WTC11 (cell line): ENCODE measurements at regions not wholly inside any gene's neighbourhood (a gene's known extent, or its start where the extent isn't known, plus 50 kb on each side); places are given as distances from the start of the nearest gene placed in this dataset.
A peak's percentile ranks its signal among the peaks of the same experiment; 100 is the strongest.

Experiments used
- ATAC-seq: fragments of 200-7000 bp; cut with Tn5 transposase; 2 replicates; pipeline ENCODE4 v1.10.0; 2021; ENCODE audit warnings: mild to moderate bottlenecking, moderate library complexity
- CTCF ChIA-PET: fragments of 300-600 bp; sonication (Branson Sonifier 250); formaldehyde crosslinking; loops from one replicate; lab custom pipeline; 2021; ENCODE audit warnings: antibody characterized with exemption; lab: Charles Lee
- POLR2A ChIA-PET: fragments of 350-600 bp; sonication (Branson Sonifier 250); formaldehyde crosslinking; loops from one replicate; lab custom pipeline; 2021; ENCODE audit warnings: antibody characterized with exemption; lab: Charles Lee
- DNase-seq: peaks from one replicate; pipeline ENCODE4 v3.0.0; 2021; ENCODE audit warnings: low spot score
- H3K27ac Mint-ChIP-seq: 2 replicates; pipeline ENCODE4 v1.8.0; 2021; ENCODE audit warnings: mixed read lengths
- H3K27me3 Mint-ChIP-seq: 2 replicates; pipeline ENCODE4 v1.8.0; 2021; ENCODE audit warnings: low read depth, mild to moderate bottlenecking, moderate library complexity, mixed read lengths
- H3K36me3 Mint-ChIP-seq: 2 replicates; pipeline ENCODE4 v1.8.0; 2021; ENCODE audit warnings: mixed read lengths
- H3K4me1 Mint-ChIP-seq: 2 replicates; pipeline ENCODE4 v1.8.0; 2022; ENCODE audit warnings: mixed read lengths
- H3K4me3 Mint-ChIP-seq: 2 replicates; pipeline ENCODE4 v1.8.0; 2021; ENCODE audit warnings: mild to moderate bottlenecking, moderate library complexity, mixed read lengths
- H3K9me3 Mint-ChIP-seq: 2 replicates; pipeline ENCODE4 v1.8.0; 2021; ENCODE audit warnings: mixed read lengths
- ATF1 ChIP-seq: sonication (generic); formaldehyde crosslinking; IDR thresholded peaks from 2 replicates; pipeline ENCODE4 v1.8.1; 2023; ENCODE audit warnings: mild to moderate bottlenecking, moderate library complexity, missing genetic modification reagents
- CREB1 ChIP-seq: sonication (generic); formaldehyde crosslinking; IDR thresholded peaks from 2 replicates; pipeline ENCODE4 v1.8.0; 2023; ENCODE audit warnings: mild to moderate bottlenecking, missing genetic modification reagents
- CREM ChIP-seq: sonication (generic); formaldehyde crosslinking; IDR thresholded peaks from 2 replicates; pipeline ENCODE4 v1.8.1; 2022; ENCODE audit warnings: mild to moderate bottlenecking, missing genetic modification reagents, moderate library complexity
- ETV6 ChIP-seq: sonication (generic); formaldehyde crosslinking; IDR thresholded peaks from 2 replicates; pipeline ENCODE4 v1.8.1; 2022; ENCODE audit warnings: mild to moderate bottlenecking, missing genetic modification reagents
- GTF2I ChIP-seq: fragments of 250-450 bp; sonication (Bioruptor Pico); conservative IDR thresholded peaks from 2 replicates; pipeline ENCODE4 v1.4.0; 2021; ENCODE audit warnings: mild to moderate bottlenecking
- KAT7 ChIP-seq: sonication (generic); formaldehyde crosslinking; IDR thresholded peaks from 2 replicates; pipeline ENCODE4 v1.8.1; 2023; ENCODE audit warnings: missing genetic modification reagents, mild to moderate bottlenecking, borderline replicate concordance
- NFATC4 ChIP-seq: fragments of 250-450 bp; sonication (Bioruptor Pico); IDR thresholded peaks from 2 replicates; pipeline ENCODE4 v1.9.0; 2021; ENCODE audit warnings: mild to moderate bottlenecking
- NR3C1 ChIP-seq: sonication (generic); formaldehyde crosslinking; conservative IDR thresholded peaks from 2 replicates; pipeline ENCODE4 v1.8.1; 2023; ENCODE audit warnings: low read depth, mild to moderate bottlenecking, missing genetic modification reagents
- SMAD3 ChIP-seq: sonication (generic); formaldehyde crosslinking; IDR thresholded peaks from 2 replicates; pipeline ENCODE4 v1.8.0; 2022; ENCODE audit warnings: missing genetic modification reagents, mild to moderate bottlenecking, borderline replicate concordance
- TCF7 ChIP-seq: sonication (generic); formaldehyde crosslinking; IDR thresholded peaks from 2 replicates; pipeline ENCODE4 v1.8.0; 2022; ENCODE audit warnings: mild to moderate bottlenecking, low read depth, missing genetic modification reagents, moderate library complexity
- ZNF121 ChIP-seq: sonication (generic); formaldehyde crosslinking; IDR thresholded peaks from 2 replicates; pipeline ENCODE4 v1.8.0; 2023; ENCODE audit warnings: missing genetic modification reagents
- ZNF138 ChIP-seq: sonication (generic); formaldehyde crosslinking; conservative IDR thresholded peaks from 2 replicates; pipeline ENCODE4 v1.8.1; 2022; ENCODE audit warnings: mild to moderate bottlenecking, moderate library complexity, missing genetic modification reagents
- ZNF317 ChIP-seq: sonication (generic); formaldehyde crosslinking; IDR thresholded peaks from 2 replicates; pipeline ENCODE4 v1.8.1; 2023; ENCODE audit warnings: low read depth, mild to moderate bottlenecking, moderate library complexity, missing genetic modification reagents, borderline replicate concordance
- ZNF416 ChIP-seq: fragments of 250-450 bp; sonication (Bioruptor Pico); IDR thresholded peaks from 2 replicates; pipeline ENCODE4 v1.9.0; 2021; ENCODE audit warnings: mild to moderate bottlenecking, inconsistent platforms
- TF ChIP-seq, protein P1 (sequence below): sonication (generic); formaldehyde crosslinking; IDR thresholded peaks from 2 replicates; pipeline ENCODE4 v1.8.0; 2022; ENCODE audit warnings: mild to moderate bottlenecking, missing genetic modification reagents
- TF ChIP-seq, protein P2 (sequence below): sonication (generic); formaldehyde crosslinking; IDR thresholded peaks from 2 replicates; pipeline ENCODE4 v1.8.1; 2023; ENCODE audit warnings: mild to moderate bottlenecking, missing genetic modification reagents, borderline replicate concordance
- TF ChIP-seq, protein P3 (sequence below): fragments of 250-450 bp; sonication (Bioruptor Pico); IDR thresholded peaks from 2 replicates; pipeline ENCODE4 v1.9.0; 2021; ENCODE audit warnings: mild to moderate bottlenecking
- TF ChIP-seq, protein P4 (sequence below): sonication (generic); formaldehyde crosslinking; conservative IDR thresholded peaks from 2 replicates; pipeline ENCODE4 v1.8.1; 2022; ENCODE audit warnings: mild to moderate bottlenecking, missing genetic modification reagents

DNA sequence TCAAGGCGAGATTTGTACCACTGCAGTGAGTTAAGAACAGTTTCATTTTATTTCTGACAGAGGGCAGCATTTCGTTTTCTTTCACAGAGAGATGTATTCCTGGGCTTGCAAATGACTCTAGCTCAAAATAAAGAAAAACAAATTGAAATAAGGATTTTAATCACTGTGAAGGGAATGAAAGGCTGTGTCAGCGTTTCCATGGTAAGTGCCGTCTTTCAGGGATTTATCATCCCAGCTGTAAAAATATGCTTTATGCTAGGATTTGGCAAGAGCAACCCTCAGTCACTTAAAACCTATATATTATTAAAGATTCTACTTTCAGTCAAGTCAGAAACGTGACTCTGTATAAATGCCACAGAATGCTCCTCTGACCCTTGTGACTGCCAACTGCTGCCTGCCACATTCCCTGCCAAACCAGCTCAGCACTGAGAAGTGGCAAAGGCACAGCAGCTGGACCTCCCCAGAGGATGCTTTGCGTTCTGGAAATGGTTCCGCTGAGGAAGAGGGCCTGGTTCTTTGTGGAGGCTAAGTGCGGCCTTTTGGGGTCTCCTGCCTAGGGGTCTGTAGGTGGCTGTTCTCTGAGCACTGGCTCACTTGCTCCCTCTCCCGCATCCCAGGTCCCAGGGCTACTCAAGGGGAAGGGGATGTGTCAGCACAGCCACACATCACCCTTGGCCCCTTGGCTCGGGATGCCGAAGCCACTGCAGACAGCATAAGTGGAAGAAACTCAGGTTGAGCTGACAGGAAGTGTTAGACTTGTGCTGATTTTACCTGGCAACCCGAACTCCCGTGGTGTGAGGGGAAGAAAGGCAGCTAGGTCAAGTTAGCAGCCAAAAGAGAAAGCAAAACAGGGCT lies 56.6 kb upstream of the POMGNT2 start:
- peaks cover 16% of the 10 kb centered on the region for H3K9me3 Mint-ChIP-seq
- peak overlapping the region; percentile 70 for H3K27ac Mint-ChIP-seq
- ATAC-seq (peak; percentile 42), DNase-seq (peak; percentile 13)
- CTCF ChIA-PET = interaction anchor here (0.7 to 1.9 kb wide), 12 partner anchors 14 to 346 kb away, joined by 3 to 15 read pairs (median 4); no protein-coding TSS in a partner anchor
- TF ChIP-seq, protein P1, sequence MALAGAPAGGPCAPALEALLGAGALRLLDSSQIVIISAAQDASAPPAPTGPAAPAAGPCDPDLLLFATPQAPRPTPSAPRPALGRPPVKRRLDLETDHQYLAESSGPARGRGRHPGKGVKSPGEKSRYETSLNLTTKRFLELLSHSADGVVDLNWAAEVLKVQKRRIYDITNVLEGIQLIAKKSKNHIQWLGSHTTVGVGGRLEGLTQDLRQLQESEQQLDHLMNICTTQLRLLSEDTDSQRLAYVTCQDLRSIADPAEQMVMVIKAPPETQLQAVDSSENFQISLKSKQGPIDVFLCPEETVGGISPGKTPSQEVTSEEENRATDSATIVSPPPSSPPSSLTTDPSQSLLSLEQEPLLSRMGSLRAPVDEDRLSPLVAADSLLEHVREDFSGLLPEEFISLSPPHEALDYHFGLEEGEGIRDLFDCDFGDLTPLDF (CRISPR knock-in tag) = no peak
- TF ChIP-seq, protein P2, sequence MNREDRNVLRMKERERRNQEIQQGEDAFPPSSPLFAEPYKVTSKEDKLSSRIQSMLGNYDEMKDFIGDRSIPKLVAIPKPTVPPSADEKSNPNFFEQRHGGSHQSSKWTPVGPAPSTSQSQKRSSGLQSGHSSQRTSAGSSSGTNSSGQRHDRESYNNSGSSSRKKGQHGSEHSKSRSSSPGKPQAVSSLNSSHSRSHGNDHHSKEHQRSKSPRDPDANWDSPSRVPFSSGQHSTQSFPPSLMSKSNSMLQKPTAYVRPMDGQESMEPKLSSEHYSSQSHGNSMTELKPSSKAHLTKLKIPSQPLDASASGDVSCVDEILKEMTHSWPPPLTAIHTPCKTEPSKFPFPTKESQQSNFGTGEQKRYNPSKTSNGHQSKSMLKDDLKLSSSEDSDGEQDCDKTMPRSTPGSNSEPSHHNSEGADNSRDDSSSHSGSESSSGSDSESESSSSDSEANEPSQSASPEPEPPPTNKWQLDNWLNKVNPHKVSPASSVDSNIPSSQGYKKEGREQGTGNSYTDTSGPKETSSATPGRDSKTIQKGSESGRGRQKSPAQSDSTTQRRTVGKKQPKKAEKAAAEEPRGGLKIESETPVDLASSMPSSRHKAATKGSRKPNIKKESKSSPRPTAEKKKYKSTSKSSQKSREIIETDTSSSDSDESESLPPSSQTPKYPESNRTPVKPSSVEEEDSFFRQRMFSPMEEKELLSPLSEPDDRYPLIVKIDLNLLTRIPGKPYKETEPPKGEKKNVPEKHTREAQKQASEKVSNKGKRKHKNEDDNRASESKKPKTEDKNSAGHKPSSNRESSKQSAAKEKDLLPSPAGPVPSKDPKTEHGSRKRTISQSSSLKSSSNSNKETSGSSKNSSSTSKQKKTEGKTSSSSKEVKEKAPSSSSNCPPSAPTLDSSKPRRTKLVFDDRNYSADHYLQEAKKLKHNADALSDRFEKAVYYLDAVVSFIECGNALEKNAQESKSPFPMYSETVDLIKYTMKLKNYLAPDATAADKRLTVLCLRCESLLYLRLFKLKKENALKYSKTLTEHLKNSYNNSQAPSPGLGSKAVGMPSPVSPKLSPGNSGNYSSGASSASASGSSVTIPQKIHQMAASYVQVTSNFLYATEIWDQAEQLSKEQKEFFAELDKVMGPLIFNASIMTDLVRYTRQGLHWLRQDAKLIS (CRISPR knock-in tag) = no peak
- TF ChIP-seq ETV6 (CRISPR knock-in tag) = no peak
- TF ChIP-seq NFATC4 = no peak
- no peak for TF ChIP-seq CREM (CRISPR knock-in tag)
- TF ChIP-seq TCF7 (CRISPR knock-in tag) = no peak
- no peak for TF ChIP-seq GTF2I (CRISPR knock-in tag)
- TF ChIP-seq CREB1 (CRISPR knock-in tag) = no peak
- TF ChIP-seq ATF1 (CRISPR knock-in tag) = no peak
- TF ChIP-seq ZNF138 = no peak
- TF ChIP-seq, protein P3, sequence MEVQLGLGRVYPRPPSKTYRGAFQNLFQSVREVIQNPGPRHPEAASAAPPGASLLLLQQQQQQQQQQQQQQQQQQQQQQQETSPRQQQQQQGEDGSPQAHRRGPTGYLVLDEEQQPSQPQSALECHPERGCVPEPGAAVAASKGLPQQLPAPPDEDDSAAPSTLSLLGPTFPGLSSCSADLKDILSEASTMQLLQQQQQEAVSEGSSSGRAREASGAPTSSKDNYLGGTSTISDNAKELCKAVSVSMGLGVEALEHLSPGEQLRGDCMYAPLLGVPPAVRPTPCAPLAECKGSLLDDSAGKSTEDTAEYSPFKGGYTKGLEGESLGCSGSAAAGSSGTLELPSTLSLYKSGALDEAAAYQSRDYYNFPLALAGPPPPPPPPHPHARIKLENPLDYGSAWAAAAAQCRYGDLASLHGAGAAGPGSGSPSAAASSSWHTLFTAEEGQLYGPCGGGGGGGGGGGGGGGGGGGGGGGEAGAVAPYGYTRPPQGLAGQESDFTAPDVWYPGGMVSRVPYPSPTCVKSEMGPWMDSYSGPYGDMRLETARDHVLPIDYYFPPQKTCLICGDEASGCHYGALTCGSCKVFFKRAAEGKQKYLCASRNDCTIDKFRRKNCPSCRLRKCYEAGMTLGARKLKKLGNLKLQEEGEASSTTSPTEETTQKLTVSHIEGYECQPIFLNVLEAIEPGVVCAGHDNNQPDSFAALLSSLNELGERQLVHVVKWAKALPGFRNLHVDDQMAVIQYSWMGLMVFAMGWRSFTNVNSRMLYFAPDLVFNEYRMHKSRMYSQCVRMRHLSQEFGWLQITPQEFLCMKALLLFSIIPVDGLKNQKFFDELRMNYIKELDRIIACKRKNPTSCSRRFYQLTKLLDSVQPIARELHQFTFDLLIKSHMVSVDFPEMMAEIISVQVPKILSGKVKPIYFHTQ = no peak
- no peak for TF ChIP-seq ZNF416
- no peak for TF ChIP-seq NR3C1 (CRISPR knock-in tag)
- no peak for TF ChIP-seq ZNF121 (CRISPR knock-in tag)
- TF ChIP-seq, protein P4, sequence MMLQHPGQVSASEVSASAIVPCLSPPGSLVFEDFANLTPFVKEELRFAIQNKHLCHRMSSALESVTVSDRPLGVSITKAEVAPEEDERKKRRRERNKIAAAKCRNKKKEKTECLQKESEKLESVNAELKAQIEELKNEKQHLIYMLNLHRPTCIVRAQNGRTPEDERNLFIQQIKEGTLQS = no peak
- no peak for TF ChIP-seq ZNF317 (CRISPR knock-in tag)
- no peak for TF ChIP-seq KAT7
- no peak for TF ChIP-seq SMAD3 (CRISPR knock-in tag)
- H3K4me1 Mint-ChIP-seq = peaks cover 21% of the 10 kb centered on the region
- no peak overlapping the region for H3K4me3 Mint-ChIP-seq
- POLR2A ChIA-PET = no interaction called here
- H3K27me3 Mint-ChIP-seq = peaks cover 4% of the 10 kb centered on the region; the same call in 1 of the 2 replicates
- H3K36me3 Mint-ChIP-seq = peaks cover 8% of the 10 kb centered on the region
